Ureter (tissue), 1 donor: ENCODE measurements at regions not wholly inside any gene's neighbourhood (a gene's known extent, or its start where the extent isn't known, plus 50 kb on each side); places are given as distances from the start of the nearest gene placed in this dataset.
"Not testable (repeated sequence)": the region's sequence is repeated elsewhere in the genome, so short reads cannot be mapped to it uniquely, and the experiment has no call there.

Source experiments
- DNase-seq: peaks from one replicate; pipeline ENCODE4 v3.0.0-alpha.2; 2020; ENCODE audit warnings: low spot score
- donor health status: DM: yes; HTN: yes; CAD: no.

DNA sequence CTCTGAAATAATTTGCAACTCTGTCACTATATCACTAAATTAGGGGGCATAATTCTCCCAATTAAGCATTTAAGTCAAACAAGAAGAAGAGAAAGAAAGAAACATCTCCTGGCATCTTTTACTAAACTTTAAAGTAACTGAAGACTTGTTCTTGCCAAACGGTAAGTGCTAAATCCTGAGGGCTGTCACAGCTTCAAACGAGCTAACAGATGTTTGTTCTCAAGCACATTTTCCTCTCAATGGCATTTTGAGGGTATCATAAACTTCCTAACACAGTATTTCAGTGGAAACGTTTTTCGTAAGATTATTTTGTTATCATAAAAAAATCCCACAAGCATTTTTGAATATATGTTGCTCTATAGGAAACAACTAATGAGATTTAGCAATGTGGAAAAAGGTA, 169.5 kb upstream of the TAS2R1 start:
- no peak for DNase-seq

GRCh38 chr5:9790276-9790675, 160.1 kb upstream of the TAS2R1 start:
- no peak for DNase-seq

DNA sequence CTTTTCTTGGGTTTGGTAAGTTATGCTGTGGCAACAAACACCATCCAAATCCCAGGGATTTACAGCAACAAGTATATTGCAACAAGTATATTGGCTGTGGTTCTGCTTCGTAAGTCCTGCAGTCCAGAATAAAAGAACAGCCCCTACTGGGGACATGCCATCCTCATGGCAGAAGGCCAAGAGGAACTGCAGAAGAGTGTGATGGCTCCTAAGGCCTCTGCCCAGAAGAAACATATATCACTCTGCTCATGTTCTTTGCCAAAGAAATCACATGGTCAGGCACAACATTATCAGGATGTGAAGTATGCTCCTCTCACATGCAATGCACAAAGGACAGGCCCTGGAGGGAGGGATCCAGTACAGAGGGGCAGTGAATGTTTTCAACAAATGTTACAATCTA, 159.6 kb upstream of the TAS2R1 start:
- no peak for DNase-seq

- DNase-seq, result no peak
Observed at GRCh38 chr5:9787861-9788600, 157.9 kb upstream of the TAS2R1 start.

DNA sequence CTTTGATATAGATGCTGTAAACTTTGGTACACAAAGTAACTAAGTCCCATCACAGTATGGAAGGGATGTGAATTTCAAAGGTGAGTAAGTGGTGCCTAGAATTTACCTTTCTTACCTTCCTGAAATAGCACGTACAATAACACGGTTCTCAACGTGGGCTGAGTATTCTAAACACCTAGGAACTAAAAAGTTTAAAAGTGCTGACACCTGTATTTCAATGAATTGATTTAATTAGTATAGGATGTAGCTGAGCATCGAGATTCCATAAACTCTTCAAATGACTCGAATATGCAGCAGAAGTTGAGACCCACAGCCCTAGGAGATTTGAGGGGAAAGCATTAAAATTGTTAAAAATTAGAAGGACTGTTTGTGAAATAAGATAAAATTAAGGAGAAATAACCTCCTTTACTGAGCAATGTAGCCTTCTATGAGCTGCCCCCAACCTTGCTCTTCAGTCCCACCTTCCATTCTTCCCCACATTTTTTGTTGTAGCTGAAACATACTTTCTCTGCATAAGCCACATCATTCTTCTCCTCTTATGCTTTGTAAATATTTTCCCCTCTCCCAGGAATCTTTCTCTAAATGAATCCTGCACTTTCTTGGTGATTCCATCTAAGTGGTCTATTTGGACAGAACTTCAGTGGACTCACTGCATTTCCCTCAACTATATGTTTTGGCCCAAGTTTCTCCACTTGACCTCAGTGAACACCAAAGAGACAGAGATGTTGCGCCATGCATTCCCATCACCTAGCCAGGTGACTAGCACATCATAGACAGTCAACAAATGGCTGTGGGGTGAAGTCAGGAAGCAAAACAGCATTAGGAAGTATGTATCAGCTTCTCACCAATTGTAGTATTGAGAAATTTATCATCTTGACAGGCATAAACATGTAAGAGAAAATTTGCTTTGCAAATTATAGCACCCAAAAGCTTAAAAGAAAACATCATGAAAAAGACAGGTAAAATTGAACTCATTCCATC, 156.5 kb upstream of the TAS2R1 start:
- no peak for DNase-seq

DNA sequence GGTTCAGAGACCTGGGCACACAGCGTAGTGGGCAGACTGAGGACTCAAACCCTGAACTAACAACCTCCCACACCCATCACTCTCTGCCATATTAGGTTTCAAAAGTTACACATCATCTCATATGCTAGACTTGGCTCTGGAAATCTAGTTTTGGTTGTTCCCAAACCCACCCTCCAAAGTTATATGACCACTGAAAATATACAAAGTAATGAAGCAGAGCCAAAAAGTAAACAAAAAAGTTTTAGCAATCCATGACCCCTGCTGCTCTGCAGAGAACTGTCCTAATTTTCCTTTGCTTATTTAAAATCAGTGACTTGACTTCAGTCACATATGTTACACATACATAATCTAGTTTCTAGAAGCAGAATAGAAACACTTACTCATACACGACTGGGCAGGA, 155.6 kb upstream of the TAS2R1 start:
- no peak for DNase-seq

DNA sequence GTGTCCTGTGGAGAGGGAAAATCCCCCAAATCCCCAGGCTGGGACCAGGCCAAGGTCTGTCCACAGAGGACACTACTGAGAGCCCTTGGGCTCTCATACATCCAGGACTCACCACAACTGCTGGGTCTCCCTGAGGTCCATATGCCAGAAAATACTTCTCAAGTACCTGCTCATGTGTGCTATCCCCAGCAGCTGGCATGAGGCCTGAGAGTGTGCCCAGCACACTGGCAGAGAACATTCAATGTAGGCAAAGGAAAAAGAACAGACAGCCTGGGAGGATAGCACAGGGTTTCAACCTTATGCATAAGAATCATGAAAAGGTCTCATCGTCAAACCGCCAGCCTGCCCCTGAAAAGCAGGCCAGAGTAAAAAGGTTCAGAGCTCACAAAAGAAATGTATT, 154.1 kb upstream of the TAS2R1 start:
- no peak for DNase-seq

- DNase-seq, result no peak
Observed at GRCh38 chr5:9782826-9783560, 152.8 kb upstream of the TAS2R1 start.

GRCh38 chr5:9781890-9782289, 151.7 kb upstream of the TAS2R1 start:
- DNase-seq, result no peak

DNA sequence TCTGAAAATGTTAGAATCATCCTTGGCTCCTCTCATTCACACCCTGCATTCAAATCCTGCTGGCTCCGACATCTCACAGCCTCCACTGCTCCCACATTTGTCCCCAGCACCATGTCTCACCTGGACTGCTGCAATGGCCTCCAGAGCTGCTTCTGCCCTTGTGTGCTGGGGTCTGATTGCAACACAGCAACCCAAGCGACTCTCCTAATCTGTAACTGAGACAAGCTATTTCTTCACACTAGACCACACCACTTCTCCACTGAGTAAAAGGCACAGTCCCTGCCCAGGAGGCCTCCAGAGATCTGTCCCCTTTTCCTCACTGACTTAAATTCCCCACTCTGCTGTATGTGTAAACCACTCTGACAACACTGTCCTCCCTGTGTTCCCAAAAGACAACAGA, 151.1 kb upstream of the TAS2R1 start:
- no peak for DNase-seq

GRCh38 chr5:9780501-9780900, 150.3 kb upstream of the TAS2R1 start:
- DNase-seq, result no peak

DNA sequence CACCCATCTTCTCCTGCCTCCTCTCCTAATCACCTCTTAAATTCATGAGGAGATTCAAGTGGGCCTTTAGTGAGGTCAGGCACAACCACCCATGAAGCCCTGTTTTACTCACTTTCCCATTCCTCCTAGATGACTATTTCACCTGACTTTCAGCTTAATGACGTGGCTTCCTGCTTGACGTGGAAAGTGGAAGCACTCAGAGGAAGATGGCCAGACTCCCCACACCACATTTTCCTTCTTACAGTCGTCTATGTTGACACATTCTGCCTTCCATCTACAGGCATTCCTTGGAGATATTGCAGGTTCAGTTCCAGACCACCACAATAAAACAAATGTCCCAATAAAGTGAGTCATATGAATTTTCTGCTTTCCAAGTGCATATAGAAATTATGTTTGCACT, 146.4 kb upstream of the TAS2R1 start:
- DNase-seq, result no peak

GRCh38 chr5:9775339-9775738, 145.2 kb upstream of the TAS2R1 start:
- no peak for DNase-seq

DNA sequence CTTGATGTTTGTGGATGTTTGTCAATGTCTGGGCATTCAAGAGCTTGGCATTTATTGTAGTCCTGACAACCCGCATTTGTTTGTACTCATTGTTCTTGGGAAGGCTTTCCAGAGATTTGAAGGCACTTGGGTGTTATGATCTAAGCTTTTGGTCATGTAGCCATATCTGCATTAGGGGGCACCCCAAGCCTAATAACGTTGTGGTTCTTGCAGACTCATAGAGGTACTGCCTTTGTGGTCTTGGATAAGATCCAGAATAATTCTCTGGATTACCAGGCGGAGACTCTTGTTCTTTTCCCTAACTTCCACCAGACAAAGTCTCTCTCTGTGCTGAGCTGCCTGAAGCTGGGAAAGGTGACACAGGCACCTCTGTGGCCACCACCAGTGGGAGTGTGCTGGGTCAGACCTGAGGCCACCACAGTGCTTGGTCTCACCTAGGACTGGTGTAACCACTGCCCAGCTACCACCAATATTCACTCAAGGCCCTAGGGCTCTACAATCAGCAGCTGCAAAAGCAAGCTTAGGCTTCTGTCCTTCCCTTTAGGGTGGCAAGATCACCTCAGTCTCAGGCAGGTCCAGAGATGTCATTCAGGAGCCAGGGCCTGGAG, 144.4 kb upstream of the TAS2R1 start:
- DNase-seq, result no peak

DNA sequence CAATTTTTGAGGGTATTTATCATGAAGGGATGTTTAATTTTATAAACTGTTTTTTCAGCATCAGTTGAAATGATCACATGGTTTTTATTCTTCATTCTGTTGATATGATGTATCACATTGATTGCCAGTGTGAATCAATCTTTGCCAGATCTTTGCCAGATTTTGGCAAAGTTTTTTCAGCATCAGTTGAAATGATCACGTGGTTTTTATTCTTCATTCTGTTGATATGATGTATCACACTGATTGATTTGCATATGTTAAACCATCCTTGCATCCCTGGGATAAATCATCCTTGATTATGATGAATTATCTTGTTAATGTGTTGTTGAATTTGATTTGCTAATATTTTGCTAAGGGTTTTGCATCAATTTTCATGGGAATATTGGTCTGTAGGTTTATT, 140.9 kb upstream of the TAS2R1 start:
- no peak for DNase-seq

DNA sequence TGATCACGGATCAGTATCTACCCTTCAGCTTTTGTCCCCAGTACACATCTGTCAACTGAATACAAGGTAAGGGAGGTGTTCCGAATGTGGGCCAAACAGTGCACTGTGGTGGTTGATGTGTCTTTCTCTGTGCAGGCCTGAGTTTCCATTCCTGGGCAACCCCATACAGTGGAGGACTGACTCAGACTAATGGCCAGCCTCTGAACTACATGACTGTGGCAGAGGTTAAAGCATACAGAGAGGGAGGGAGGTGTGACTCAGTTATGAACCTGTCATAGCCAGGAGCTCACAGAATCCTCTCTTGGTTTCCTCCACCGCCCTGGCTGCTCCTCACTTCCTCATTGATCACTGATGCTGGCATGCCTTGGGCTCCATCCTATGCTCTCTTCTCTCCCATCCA, 136.4 kb upstream of the TAS2R1 start:
- no peak for DNase-seq

GRCh38 chr5:9765419-9766140, 135.4 kb upstream of the TAS2R1 start:
- no peak for DNase-seq

- DNase-seq, result no peak
Observed at GRCh38 chr5:9761706-9762105, 131.6 kb upstream of the TAS2R1 start.

DNA sequence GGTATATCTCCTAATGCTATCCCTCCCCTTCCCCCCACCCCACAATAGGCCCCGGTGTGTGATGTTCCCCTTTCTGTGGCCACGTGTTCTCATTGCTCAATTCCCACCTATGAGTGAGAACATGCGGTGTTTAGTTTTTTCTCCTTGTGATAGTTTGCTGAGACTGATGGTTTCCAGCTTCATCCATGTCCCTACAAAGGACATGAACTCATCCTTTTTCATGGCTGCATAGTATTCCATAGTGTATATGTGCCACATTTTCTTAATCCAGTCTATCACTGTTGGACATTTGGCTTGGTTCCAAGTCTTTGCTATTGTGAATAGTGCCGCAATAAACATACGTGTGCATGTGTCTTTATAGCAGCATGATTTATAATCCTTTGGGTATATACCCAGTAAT, 122.5 kb upstream of the TAS2R1 start:
- not testable (repeated sequence) for DNase-seq

- DNase-seq, result no peak
Observed at GRCh38 chr5:9743507-9743906, 113.4 kb upstream of the TAS2R1 start.

- no peak for DNase-seq
Observed at GRCh38 chr5:9742848-9743247, 112.7 kb upstream of the TAS2R1 start.
